CD4-positive, CD25-positive, alpha-beta regulatory T cell (primary cell): ENCODE measurements at regions not wholly inside any gene's neighbourhood (a gene's known extent, or its start where the extent isn't known, plus 50 kb on each side); places are given as distances from the start of the nearest gene placed in this dataset.

Experiments used
- ATAC-seq, 2 donors: fragments of 150-1000 bp; cut with Tn5 transposase; one replicate each; pipeline ENCODE4 v1.10.0; 2021; ENCODE audit warnings: low read depth in 2 of 2, moderate number of reproducible peaks in 2 of 2, moderate library complexity in 1 of 2
- DNase-seq, 3 donors: peaks; one replicate each; pipeline versions ENCODE4 v3.0.0 to v3.0.0-alpha.2; 2012 to 2022; ENCODE audit warnings: mixed read lengths in 1 of 3
- H3K27ac ChIP-seq: one replicate; pipeline ENCODE4 v1.7.0; 2013; ENCODE audit warnings: mild to moderate bottlenecking, low read length; ENCODE audit not compliant: insufficient read depth, poor library complexity, severe bottlenecking
- H3K27me3 ChIP-seq: one replicate; pipeline ENCODE4 v1.7.0; 2013; ENCODE audit warnings: low read length; ENCODE audit not compliant: control insufficient read depth, insufficient read depth
- H3K36me3 ChIP-seq: one replicate; pipeline ENCODE4 v1.7.0; 2013; ENCODE audit warnings: mild to moderate bottlenecking, low read length, moderate library complexity; ENCODE audit not compliant: control insufficient read depth, insufficient read depth
- H3K4me1 ChIP-seq: 2 replicates; pipeline ENCODE4 v1.7.0; 2013; ENCODE audit warnings: mild to moderate bottlenecking, low read length; ENCODE audit not compliant: insufficient read depth, control insufficient read depth, poor library complexity, severe bottlenecking
- H3K4me3 ChIP-seq: one replicate; pipeline ENCODE4 v1.7.0; 2013; ENCODE audit warnings: low read depth, mild to moderate bottlenecking, low read length, moderate library complexity
- H3K9me3 ChIP-seq, 2 experiments: 1 replicate in 1 of 2; 2 replicates in 1 of 2; pipeline ENCODE4 v1.7.0; 2013; ENCODE audit warnings: low read length in 2 of 2, mild to moderate bottlenecking in 1 of 2, moderate library complexity in 1 of 2; ENCODE audit not compliant: control insufficient read depth in 2 of 2
- H3K27ac Mint-ChIP-seq, 3 donors: one replicate each; pipeline ENCODE4 v1.8.0; 2020 to 2022; ENCODE audit warnings: mild to moderate bottlenecking in 3 of 3, mixed read lengths in 3 of 3, moderate library complexity in 2 of 3
- H3K27me3 Mint-ChIP-seq: one replicate; pipeline ENCODE4 v1.8.0; 2022; ENCODE audit warnings: mild to moderate bottlenecking, mixed read lengths
- H3K36me3 Mint-ChIP-seq: one replicate; pipeline ENCODE4 v1.8.0; 2020; ENCODE audit warnings: mixed read lengths
- H3K4me1 Mint-ChIP-seq, 4 donors: one replicate each; pipeline ENCODE4 v1.8.0; 2020 to 2022; ENCODE audit warnings: mixed read lengths in 4 of 4, mild to moderate bottlenecking in 1 of 4
- H3K4me3 Mint-ChIP-seq, 4 donors: one replicate each; pipeline ENCODE4 v1.8.0; 2020 to 2022; ENCODE audit warnings: mild to moderate bottlenecking in 4 of 4, mixed read lengths in 4 of 4, moderate library complexity in 3 of 4
- H3K9me3 Mint-ChIP-seq, 7 donors: one replicate each; pipeline ENCODE4 v1.8.0; 2020 to 2022; ENCODE audit warnings: mixed read lengths in 7 of 7, mild to moderate bottlenecking in 3 of 7, moderate library complexity in 2 of 7

DNA sequence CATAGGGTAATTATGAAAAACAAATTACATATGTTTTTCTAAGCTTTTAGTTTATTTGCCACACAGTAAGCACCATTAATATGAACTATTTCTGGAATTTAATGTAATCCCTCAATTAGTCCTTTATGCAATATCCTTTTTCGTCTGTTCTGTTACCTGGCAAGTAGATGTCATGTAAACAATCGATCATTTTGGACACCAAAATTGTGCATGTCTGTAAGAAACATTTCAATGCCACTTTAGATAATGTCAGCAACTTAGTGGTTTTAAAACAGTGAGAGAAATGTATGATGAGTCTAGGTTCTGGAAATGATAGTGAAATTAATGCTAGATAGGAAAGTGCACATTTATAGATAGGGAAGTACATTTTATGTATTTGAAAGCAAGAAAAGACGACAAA is 986.6 kb downstream of the ZPLD1 start:
- Histone ChIP-seq H3K4me3 (no peak overlapping the region), H3K27me3 (no peaks in the 10 kb centered on the region), H3K27ac (no peak overlapping the region), H3K9me3 (no peaks in the 10 kb centered on the region), H3K4me1 (no peaks in the 10 kb centered on the region), H3K36me3 (no peaks in the 10 kb centered on the region)
- H3K4me1 Mint-ChIP-seq, result no peaks in the 10 kb centered on the region
- peaks cover 0 to 5% (median 0%) of the 10 kb centered on the region in 7 donors for H3K9me3 Mint-ChIP-seq
- ATAC-seq (no peak), DNase-seq (no peak)
- no peaks in the 10 kb centered on the region for H3K36me3 Mint-ChIP-seq
- no peaks in the 10 kb centered on the region for H3K27me3 Mint-ChIP-seq
- no peak overlapping the region for H3K27ac Mint-ChIP-seq
- no peak overlapping the region for H3K4me3 Mint-ChIP-seq

DNA sequence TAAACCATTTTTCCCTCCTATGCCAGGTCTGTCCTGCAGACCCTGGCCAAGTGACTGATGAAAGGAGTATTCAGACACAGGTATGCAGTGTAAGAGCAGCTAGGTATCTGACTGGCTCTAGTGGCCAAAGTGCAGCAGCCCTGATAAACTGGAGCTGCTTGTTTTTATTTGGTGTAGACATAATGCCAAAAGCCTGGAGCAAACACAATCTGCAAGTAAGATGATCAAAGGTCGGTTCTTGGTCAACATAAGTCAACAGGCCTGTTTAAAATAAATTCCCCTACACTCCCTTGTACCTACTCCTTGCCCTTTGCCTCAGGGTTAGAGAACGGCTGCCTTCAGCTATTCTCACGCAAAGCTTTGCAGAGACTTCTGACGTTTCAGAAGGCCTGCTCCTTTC is 1003.1 kb downstream of the ZPLD1 start:
- H3K36me3 ChIP-seq, result no peaks in the 10 kb centered on the region
- DNase-seq, result no peak
- H3K4me3 Mint-ChIP-seq, result no peak overlapping the region
- H3K4me3 ChIP-seq, result no peak overlapping the region
- no peaks in the 10 kb centered on the region for H3K4me1 Mint-ChIP-seq
- no peak for ATAC-seq
- no peak overlapping the region for H3K27ac Mint-ChIP-seq
- H3K4me1 ChIP-seq, result no peaks in the 10 kb centered on the region
- H3K9me3 ChIP-seq, result peaks cover 0 to 7% of the 10 kb centered on the region in 2 experiments
- H3K27ac ChIP-seq, result no peak overlapping the region
- H3K27me3 ChIP-seq, result no peaks in the 10 kb centered on the region
- no peaks in the 10 kb centered on the region for H3K27me3 Mint-ChIP-seq
- no peaks in the 10 kb centered on the region for H3K36me3 Mint-ChIP-seq
- H3K9me3 Mint-ChIP-seq, result peaks cover 0 to 13% (median 4%) of the 10 kb centered on the region in 7 donors

DNA sequence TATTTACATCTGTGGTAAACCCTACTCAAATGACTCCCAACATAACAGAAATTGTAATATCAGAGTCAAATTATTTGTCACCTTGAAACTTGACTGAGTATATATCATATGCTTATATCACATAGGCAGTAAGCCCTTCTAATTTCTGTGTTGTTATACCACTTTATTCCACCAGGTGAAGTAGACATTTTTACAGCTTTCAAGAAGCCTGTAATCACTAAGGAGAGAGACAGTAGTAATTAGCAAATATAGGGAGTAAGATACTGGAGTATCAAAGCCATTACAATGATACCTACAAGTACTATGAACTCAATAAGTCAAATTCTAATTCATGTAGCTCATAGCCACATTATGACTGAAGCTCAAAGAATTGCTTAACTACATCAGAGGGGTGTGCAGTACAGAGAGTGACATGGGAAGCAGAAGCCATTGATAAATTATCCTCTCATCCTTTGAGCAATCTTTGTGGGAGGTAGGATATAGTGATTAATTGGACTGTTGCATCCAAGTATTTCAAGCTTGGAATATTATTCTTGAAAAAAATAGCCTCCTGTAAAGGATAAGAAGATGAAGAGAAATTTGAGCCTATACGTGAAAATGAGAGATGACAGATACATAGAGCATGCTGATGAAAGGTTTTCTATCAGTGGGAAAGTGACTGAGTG is 1005.9 kb downstream of the ZPLD1 start:
- Histone ChIP-seq H3K27ac (no peak overlapping the region), H3K4me1 (no peaks in the 10 kb centered on the region), H3K9me3 (peaks cover 0 to 7% of the 10 kb centered on the region in 2 experiments), H3K36me3 (no peaks in the 10 kb centered on the region), H3K4me3 (no peak overlapping the region), H3K27me3 (no peaks in the 10 kb centered on the region)
- Mint-ChIP-seq H3K36me3 (no peaks in the 10 kb centered on the region), H3K9me3 (peaks cover 0 to 13% (median 5%) of the 10 kb centered on the region in 7 donors), H3K4me3 (no peak overlapping the region), H3K27ac (no peak overlapping the region), H3K4me1 (no peaks in the 10 kb centered on the region), H3K27me3 (no peaks in the 10 kb centered on the region)
- DNase-seq (no peak), ATAC-seq (no peak)

DNA sequence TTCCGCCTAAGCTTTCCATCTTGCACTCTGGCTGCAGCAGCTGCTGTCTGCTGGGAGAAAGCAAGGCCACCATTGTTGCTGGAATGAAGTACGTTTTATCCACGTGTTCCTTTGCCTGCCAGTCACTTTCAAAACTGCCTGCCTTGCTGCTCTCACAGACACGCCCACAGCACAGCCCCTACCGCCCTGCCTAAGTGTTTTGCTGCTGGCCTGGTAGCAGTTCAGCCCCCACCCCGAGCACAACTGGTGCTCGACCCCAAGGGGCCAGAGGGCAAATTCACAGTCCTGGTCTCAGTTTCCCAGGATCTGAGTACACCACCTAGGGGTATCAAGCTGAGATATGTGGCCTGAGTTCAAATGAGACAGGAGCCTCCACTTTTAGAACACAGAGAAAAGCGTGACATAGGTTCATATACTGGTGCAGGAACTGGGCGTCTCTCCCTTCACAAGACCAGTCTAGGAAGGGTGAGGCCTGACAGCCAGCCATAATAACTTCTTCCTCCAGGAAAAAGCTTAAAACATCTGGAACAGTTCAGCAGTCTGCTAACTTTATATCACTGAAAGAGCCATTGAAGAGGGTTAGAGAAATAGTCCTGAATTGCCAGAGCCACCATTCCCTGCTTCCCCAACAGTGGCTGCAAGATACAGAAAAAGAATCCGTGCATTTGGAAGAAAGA is 1012.3 kb downstream of the ZPLD1 start:
- Histone ChIP-seq H3K36me3 (no peaks in the 10 kb centered on the region), H3K4me3 (no peak overlapping the region), H3K27me3 (no peaks in the 10 kb centered on the region), H3K4me1 (no peaks in the 10 kb centered on the region), H3K27ac (no peak overlapping the region), H3K9me3 (no peaks in the 10 kb centered on the region)
- DNase-seq, result no peak
- Mint-ChIP-seq H3K4me3 (no peak overlapping the region), H3K27me3 (no peaks in the 10 kb centered on the region), H3K9me3 (peaks cover 0 to 8% (median 5%) of the 10 kb centered on the region in 7 donors), H3K27ac (no peak overlapping the region), H3K4me1 (no peaks in the 10 kb centered on the region), H3K36me3 (no peaks in the 10 kb centered on the region)
- no peak for ATAC-seq

DNA sequence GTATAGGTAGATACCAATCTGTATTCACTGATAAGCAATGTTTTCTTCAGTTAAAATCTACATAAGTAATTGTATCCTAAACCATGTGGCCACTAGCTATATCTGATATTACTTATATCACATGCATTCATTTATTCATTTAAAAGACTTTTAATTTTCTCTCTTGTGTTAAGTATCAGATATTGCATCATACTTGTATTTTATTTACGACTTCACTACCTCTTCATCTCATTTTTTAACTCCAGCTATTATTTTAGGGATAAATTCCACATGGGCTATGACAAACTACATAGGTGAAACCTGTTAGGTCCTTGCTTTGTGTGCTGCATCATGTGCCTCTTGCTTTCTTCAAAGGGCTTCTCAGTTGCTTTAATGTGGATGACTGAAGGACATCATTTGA is 1018.3 kb downstream of the ZPLD1 start:
- ATAC-seq, result no peak
- Histone ChIP-seq H3K4me1 (no peaks in the 10 kb centered on the region), H3K4me3 (no peak overlapping the region), H3K9me3 (no peaks in the 10 kb centered on the region), H3K36me3 (no peaks in the 10 kb centered on the region), H3K27ac (no peak overlapping the region), H3K27me3 (no peaks in the 10 kb centered on the region)
- no peak overlapping the region for H3K27ac Mint-ChIP-seq
- H3K27me3 Mint-ChIP-seq, result no peaks in the 10 kb centered on the region
- peaks cover 0 to 12% (median 7%) of the 10 kb centered on the region in 7 donors for H3K9me3 Mint-ChIP-seq
- H3K36me3 Mint-ChIP-seq, result no peaks in the 10 kb centered on the region
- no peak overlapping the region for H3K4me3 Mint-ChIP-seq
- H3K4me1 Mint-ChIP-seq, result no peaks in the 10 kb centered on the region
- DNase-seq, result no peak

DNA sequence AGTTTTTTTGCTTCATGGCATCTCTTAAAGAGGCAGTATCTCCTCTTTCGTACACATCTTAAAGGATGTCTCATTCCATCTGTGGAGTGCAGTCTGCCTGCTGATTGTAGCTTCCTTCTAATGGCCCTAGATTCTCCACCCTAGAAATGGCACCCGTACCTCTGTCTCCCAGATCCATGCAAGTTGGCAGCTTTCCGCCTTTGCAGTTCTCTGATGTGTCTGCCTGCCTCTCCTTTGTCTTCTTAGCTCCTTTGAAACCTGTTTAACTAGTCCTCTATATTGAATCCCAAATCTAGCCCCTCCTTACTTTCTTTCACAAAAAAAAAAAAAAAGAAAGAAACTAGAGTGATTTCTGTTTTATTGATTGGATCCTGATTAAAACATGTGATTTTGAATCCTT is 1025.0 kb downstream of the ZPLD1 start:
- no peaks in the 10 kb centered on the region for H3K36me3 Mint-ChIP-seq

DNA sequence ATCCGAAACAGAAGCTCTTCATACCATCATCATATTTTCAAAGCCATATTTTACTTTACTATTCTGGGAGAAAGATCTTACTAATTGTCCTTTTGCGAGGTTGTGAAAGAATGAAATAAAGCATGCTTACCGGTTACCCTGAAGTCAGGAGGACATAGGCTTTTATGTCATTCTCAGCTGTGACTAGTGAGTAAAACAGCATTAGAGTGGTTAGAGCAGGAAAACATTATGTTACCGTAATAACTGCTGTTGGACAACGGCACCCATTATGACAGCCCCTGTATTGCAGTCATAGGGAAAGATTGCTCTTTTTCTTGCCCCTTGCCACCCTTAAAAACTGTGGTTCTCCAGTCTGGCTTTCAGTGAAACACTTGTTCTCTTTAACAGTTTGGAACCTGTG is 1035.7 kb downstream of the ZPLD1 start:
- Histone ChIP-seq H3K4me1 (no peaks in the 10 kb centered on the region), H3K36me3 (no peaks in the 10 kb centered on the region), H3K27ac (no peak overlapping the region), H3K9me3 (no peaks in the 10 kb centered on the region), H3K4me3 (no peak overlapping the region), H3K27me3 (no peaks in the 10 kb centered on the region)
- ATAC-seq (no peak), DNase-seq (no peak)
- H3K4me3 Mint-ChIP-seq, result no peak overlapping the region
- peaks cover 0 to 3% (median 2%) of the 10 kb centered on the region in 7 donors for H3K9me3 Mint-ChIP-seq
- H3K27ac Mint-ChIP-seq, result no peak overlapping the region
- H3K27me3 Mint-ChIP-seq, result no peaks in the 10 kb centered on the region
- no peaks in the 10 kb centered on the region for H3K4me1 Mint-ChIP-seq
- no peaks in the 10 kb centered on the region for H3K36me3 Mint-ChIP-seq

More for the DNA sequence above, 1025.0 kb downstream of the ZPLD1 start:
- H3K36me3 ChIP-seq, result no peaks in the 10 kb centered on the region
- no peak overlapping the region for H3K27ac ChIP-seq
- Mint-ChIP-seq H3K4me1 (no peaks in the 10 kb centered on the region), H3K4me3 (no peak overlapping the region), H3K27ac (no peak overlapping the region), H3K9me3 (peaks cover 3 to 7% (median 5%) of the 10 kb centered on the region in 7 donors), H3K27me3 (no peaks in the 10 kb centered on the region)
- peaks cover 0 to 2% of the 10 kb centered on the region in 2 experiments for H3K9me3 ChIP-seq
- H3K4me1 ChIP-seq, result no peaks in the 10 kb centered on the region
- no peak overlapping the region for H3K4me3 ChIP-seq
- ATAC-seq, result no peak
- no peak for DNase-seq
- no peaks in the 10 kb centered on the region for H3K27me3 ChIP-seq

DNA sequence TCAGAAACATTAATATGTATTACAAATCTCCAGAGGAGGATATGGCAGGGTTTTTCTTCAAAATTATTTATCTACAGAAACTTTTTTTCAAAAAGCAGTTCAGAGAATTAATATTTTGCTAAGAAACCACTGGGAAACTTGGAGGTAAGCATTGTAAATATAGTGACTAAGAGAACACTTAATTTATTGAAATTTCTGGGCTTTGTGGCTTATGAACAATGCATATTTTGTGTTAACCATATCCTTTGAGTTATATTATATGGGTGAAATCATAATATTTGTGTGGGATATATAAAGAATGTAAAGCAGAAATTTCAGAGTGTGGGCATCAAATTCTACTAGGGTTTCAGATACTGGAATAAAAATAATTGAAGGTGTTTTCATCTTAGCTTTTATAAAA is 1059.2 kb downstream of the ZPLD1 start:
- no peaks in the 10 kb centered on the region for H3K27me3 ChIP-seq
- ATAC-seq (no peak), DNase-seq (no peak)
- no peaks in the 10 kb centered on the region for H3K4me1 ChIP-seq
- no peaks in the 10 kb centered on the region for H3K9me3 ChIP-seq
- no peak overlapping the region for H3K27ac Mint-ChIP-seq
- H3K9me3 Mint-ChIP-seq, result peaks cover 0 to 11% (median 6%) of the 10 kb centered on the region in 7 donors
- no peaks in the 10 kb centered on the region for H3K36me3 ChIP-seq
- H3K4me1 Mint-ChIP-seq, result no peaks in the 10 kb centered on the region
- H3K4me3 Mint-ChIP-seq, result no peak overlapping the region
- no peaks in the 10 kb centered on the region for H3K27me3 Mint-ChIP-seq
- no peak overlapping the region for H3K4me3 ChIP-seq
- no peak overlapping the region for H3K27ac ChIP-seq
- no peaks in the 10 kb centered on the region for H3K36me3 Mint-ChIP-seq
